WERI-Rb-1 (cell line): ENCODE measurements at regions not wholly inside any gene's neighbourhood (a gene's known extent, or its start where the extent isn't known, plus 50 kb on each side); places are given as distances from the start of the nearest gene placed in this dataset.

Experiments used
- DNase-seq: peaks from one replicate; pipeline ENCODE4 v3.0.0-alpha.2; 2020
- H3K27ac ChIP-seq: fragments of 250-450 bp; sonication (Bioruptor Pico); 2 replicates; pipeline ENCODE4 v1.5.1; 2020; ENCODE audit warnings: mild to moderate bottlenecking, moderate library complexity
- H3K27me3 ChIP-seq: fragments of 250-450 bp; sonication (Bioruptor Pico); 2 replicates; pipeline ENCODE4 v1.5.1; 2021; ENCODE audit warnings: mild to moderate bottlenecking, low read depth, moderate library complexity; ENCODE audit not compliant: insufficient read depth, severe bottlenecking
- H3K36me3 ChIP-seq: fragments of 250-450 bp; sonication (Bioruptor Pico); 2 replicates; pipeline ENCODE4 v1.5.1; 2020; ENCODE audit warnings: mild to moderate bottlenecking, moderate library complexity
- H3K4me3 ChIP-seq: 2 replicates; pipeline ENCODE4 v1.5.1; 2011; ENCODE audit warnings: low read depth, mild to moderate bottlenecking, control low read depth, low read length
- H3K9me3 ChIP-seq: fragments of 250-450 bp; sonication (Bioruptor Pico); 2 replicates; pipeline ENCODE4 v1.5.1; 2021; ENCODE audit warnings: mild to moderate bottlenecking, moderate library complexity; ENCODE audit not compliant: severe bottlenecking
- CTCF ChIP-seq: IDR thresholded peaks from 2 replicates; pipeline ENCODE4 v1.5.1; 2011; ENCODE audit warnings: low read depth, mild to moderate bottlenecking, control low read depth, inconsistent platforms, low read length

DNA sequence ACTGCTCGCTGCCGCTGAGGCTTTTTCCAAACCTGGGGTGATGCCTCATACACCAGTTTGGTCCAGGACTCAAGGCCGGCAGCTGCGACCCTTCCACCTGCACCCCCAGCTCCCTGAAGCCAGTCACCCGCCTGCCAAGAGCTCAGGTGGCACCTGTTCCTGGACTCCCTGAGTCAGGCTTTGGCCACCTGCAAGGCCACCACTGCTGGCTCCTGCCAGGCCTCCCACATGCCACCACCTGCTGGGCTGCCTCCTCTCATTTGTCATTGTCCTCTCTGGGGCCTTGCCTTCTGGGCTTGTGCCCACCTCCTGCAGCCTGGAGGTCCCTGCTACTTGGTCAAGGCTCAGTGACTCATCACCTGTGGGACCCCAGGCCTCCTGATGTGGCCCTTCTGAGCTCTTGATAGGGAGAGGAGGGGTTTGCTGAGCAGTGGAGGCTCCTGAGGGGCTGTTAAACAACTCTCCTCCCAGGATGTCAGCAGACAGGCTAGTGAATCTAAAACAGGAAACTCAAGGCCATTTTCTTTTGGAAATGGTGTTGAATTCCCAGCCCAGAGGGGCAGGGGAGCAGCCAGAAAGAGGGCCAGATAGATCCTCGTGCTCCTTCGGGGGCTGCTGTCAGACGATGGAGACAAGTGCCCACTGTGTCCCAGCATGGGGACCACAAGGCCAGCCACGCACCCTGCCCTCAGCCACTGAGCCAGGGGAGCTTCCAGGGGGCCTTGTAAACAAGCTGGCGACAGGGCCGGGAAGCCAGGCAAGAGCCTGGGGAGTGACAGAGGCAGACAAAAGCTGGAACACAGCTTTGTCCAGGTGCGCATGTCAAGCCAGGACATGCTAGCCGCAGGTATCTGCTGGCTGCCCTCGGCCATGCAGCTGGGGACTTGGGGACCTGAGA lies 416.8 kb downstream of the LRATD1 start:
- TF ChIP-seq CTCF, result no peak

DNA sequence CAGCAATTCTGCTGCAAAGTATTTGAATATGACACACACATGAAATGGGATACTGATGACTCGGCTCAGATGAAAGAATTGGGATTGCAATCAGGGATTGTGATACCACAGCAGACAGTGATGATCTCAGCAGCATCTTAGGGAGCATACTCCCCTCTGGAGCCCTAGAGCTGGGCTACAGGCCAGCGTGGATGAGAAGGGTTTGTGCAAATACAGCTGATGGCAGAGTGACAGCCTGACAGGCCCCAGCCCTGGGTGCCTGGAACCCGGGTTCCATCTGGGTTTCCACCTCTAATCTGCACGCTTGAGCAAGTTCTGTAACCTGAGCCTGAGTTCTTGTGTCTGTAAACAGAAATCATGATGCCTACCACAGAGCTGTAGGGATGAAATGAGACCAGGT lies 418.0 kb downstream of the LRATD1 start:
- DNase-seq, result peak; percentile 45
- Histone ChIP-seq H3K27ac (no peak overlapping the region), H3K27me3 (no peaks in the 10 kb centered on the region), H3K4me3 (no peak overlapping the region), H3K9me3 (no peaks in the 10 kb centered on the region), H3K36me3 (no peaks in the 10 kb centered on the region)
- no peak for TF ChIP-seq CTCF

More for the DNA sequence above, 416.8 kb downstream of the LRATD1 start:
- Histone ChIP-seq H3K27me3 (no peaks in the 10 kb centered on the region), H3K4me3 (no peak overlapping the region), H3K27ac (no peak overlapping the region), H3K36me3 (no peaks in the 10 kb centered on the region), H3K9me3 (no peaks in the 10 kb centered on the region)
- no peak for DNase-seq

- TF ChIP-seq CTCF, result no peak
- Histone ChIP-seq H3K27ac (no peak overlapping the region), H3K9me3 (no peaks in the 10 kb centered on the region), H3K36me3 (no peaks in the 10 kb centered on the region), H3K27me3 (no peaks in the 10 kb centered on the region), H3K4me3 (no peak overlapping the region)
- DNase-seq, result no peak
These were observed 421.0 kb downstream of the LRATD1 start for GRCh38 chr2:15053542-15053941.

DNA sequence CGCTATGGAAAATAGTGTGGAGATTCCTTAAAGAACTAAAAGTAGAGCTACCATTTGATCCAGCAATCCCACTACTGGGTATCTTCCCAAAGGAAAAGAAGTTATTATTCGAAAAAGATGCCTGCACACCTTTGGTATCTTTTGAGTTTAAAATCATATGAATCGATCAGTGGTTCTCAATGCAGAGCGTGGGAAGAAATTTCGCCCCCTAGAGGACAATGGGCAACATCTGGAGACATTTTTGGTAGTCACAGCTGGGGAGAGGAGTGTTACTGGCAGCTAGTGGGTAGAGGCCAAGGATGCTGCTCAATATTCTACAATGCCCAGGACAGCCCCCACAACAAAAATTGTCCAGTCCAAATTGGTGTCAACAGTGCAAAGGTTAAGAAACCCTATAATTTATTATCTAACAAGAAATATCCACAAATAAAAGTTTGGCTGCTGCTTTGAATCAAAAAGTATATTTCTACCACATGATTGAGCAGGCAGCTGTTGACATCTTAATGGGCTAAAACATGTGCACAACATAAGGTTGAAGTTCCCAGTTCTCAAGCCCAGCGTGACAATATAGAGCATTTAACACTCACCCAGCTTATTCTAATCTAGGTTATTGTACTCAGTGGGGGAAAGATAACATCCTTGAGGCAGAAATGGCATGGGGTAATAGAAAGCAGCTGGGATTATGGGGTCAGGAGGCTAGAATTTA lies 425.7 kb downstream of the LRATD1 start:
- no peak for DNase-seq
- Histone ChIP-seq H3K9me3 (no peaks in the 10 kb centered on the region), H3K4me3 (no peak overlapping the region), H3K27ac (no peak overlapping the region), H3K27me3 (no peaks in the 10 kb centered on the region), H3K36me3 (no peaks in the 10 kb centered on the region)
- TF ChIP-seq CTCF, result peak; percentile 45

GRCh38 chr2:15058721-15059157 lies 426.2 kb downstream of the LRATD1 start:
- no peak overlapping the region for H3K27ac ChIP-seq
- no peaks in the 10 kb centered on the region for H3K36me3 ChIP-seq
- H3K27me3 ChIP-seq, result no peaks in the 10 kb centered on the region
- H3K4me3 ChIP-seq, result no peak overlapping the region
- no peaks in the 10 kb centered on the region for H3K9me3 ChIP-seq
- no peak for TF ChIP-seq CTCF
- DNase-seq, result no peak
